ENCODE measurements at regions not wholly inside any gene's neighbourhood (a gene's known extent, or its start where the extent isn't known, plus 50 kb on each side); places are given as distances from the start of the nearest gene placed in this dataset.

GRCh38 chr5:99998319-99998718, 536.9 kb upstream of the FAM174A start:
- Histone ChIP-seq H3K9me2 (replicated peaks; ENCODE audit: control insufficient read depth, low read length) (no peaks in the 10 kb centered on the region; the same call in 1 of the 2 replicates), H3K27ac (ENCODE audit: low read depth, low read length) (no peak overlapping the region), H3K79me2 (ENCODE audit: control insufficient read depth, low read length) (no peaks in the 10 kb centered on the region), H3K36me3 (ENCODE audit: control insufficient read depth, low read length) (no peaks in the 10 kb centered on the region), H3K4me3 (ENCODE audit: low read length) (no peak overlapping the region), H3K4me2 (ENCODE audit: low read length) (no peak overlapping the region), H3K4me1 (ENCODE audit: control insufficient read depth, low read length) (no peaks in the 10 kb centered on the region), H3K27me3 (ENCODE audit: control insufficient read depth, low read length) (no peaks in the 10 kb centered on the region), H3F3A (ENCODE audit: control insufficient read depth, insufficient read depth) (no peaks in the 10 kb centered on the region), H4K20me1 (ENCODE audit: control insufficient read depth, insufficient read depth, low read depth, low read length) (no peaks in the 10 kb centered on the region), H3K9me3 (ENCODE audit: control insufficient read depth, insufficient read depth, low read length) (no peaks in the 10 kb centered on the region)
- TF ChIP-seq EZH2phosphoT487 (IDR thresholded peaks at IDR 0.05; ENCODE audit: borderline replicate concordance, low read length): no peak
- no peak for TF ChIP-seq CTCF (IDR thresholded peaks at IDR 0.05; ENCODE audit: low read depth, low read length, poor library complexity, severe bottlenecking)

- H3F3A ChIP-seq (ENCODE audit: control insufficient read depth, insufficient read depth): no peaks in the 10 kb centered on the region
- H3K4me3 ChIP-seq (ENCODE audit: low read length): no peak overlapping the region
- no peaks in the 10 kb centered on the region for H3K79me2 ChIP-seq (ENCODE audit: control insufficient read depth, low read length)
- no peaks in the 10 kb centered on the region; the same call in 1 of the 2 replicates for H3K9me2 ChIP-seq (replicated peaks; ENCODE audit: control insufficient read depth, low read length)
- no peaks in the 10 kb centered on the region for H3K4me1 ChIP-seq (ENCODE audit: control insufficient read depth, low read length)
- TF ChIP-seq EZH2phosphoT487 (IDR thresholded peaks at IDR 0.05; ENCODE audit: borderline replicate concordance, low read length) (no peak), CTCF (IDR thresholded peaks at IDR 0.05; ENCODE audit: low read depth, low read length, poor library complexity, severe bottlenecking) (no peak)
- no peaks in the 10 kb centered on the region for H4K20me1 ChIP-seq (ENCODE audit: control insufficient read depth, insufficient read depth, low read depth, low read length)
- H3K9me3 ChIP-seq (ENCODE audit: control insufficient read depth, insufficient read depth, low read length): no peaks in the 10 kb centered on the region
- no peak overlapping the region for H3K4me2 ChIP-seq (ENCODE audit: low read length)
- no peaks in the 10 kb centered on the region for H3K27me3 ChIP-seq (ENCODE audit: control insufficient read depth, low read length)
- no peak overlapping the region for H3K27ac ChIP-seq (ENCODE audit: low read depth, low read length)
- H3K36me3 ChIP-seq (ENCODE audit: control insufficient read depth, low read length): no peaks in the 10 kb centered on the region
These were observed 539.8 kb upstream of the FAM174A start for GRCh38 chr5:99995407-99995806.

- H3K27ac ChIP-seq (ENCODE audit: low read depth, low read length): no peak overlapping the region
- H3K36me3 ChIP-seq (ENCODE audit: control insufficient read depth, low read length): no peaks in the 10 kb centered on the region
- no peaks in the 10 kb centered on the region for H3K79me2 ChIP-seq (ENCODE audit: control insufficient read depth, low read length)
- TF ChIP-seq EZH2phosphoT487 (IDR thresholded peaks at IDR 0.05; ENCODE audit: borderline replicate concordance, low read length) (no peak), CTCF (IDR thresholded peaks at IDR 0.05; ENCODE audit: low read depth, low read length, poor library complexity, severe bottlenecking) (no peak)
- H3F3A ChIP-seq (ENCODE audit: control insufficient read depth, insufficient read depth): no peaks in the 10 kb centered on the region
- H4K20me1 ChIP-seq (ENCODE audit: control insufficient read depth, insufficient read depth, low read depth, low read length): no peaks in the 10 kb centered on the region
- 0 out of 2 replicates have a peak, but pooled peaks cover 2% of the 10 kb centered on the region for H3K9me3 ChIP-seq (ENCODE audit: control insufficient read depth, insufficient read depth, low read length)
- no peaks in the 10 kb centered on the region for H3K9me2 ChIP-seq (replicated peaks; ENCODE audit: control insufficient read depth, low read length)
- no peak overlapping the region for H3K4me2 ChIP-seq (ENCODE audit: low read length)
- no peaks in the 10 kb centered on the region for H3K4me1 ChIP-seq (ENCODE audit: control insufficient read depth, low read length)
- no peak overlapping the region for H3K4me3 ChIP-seq (ENCODE audit: low read length)
- H3K27me3 ChIP-seq (ENCODE audit: control insufficient read depth, low read length): no peaks in the 10 kb centered on the region
These were observed 561.4 kb upstream of the FAM174A start for GRCh38 chr5:99973779-99974178.
